M059J (cell line): ENCODE measurements at regions not wholly inside any gene's neighbourhood (a gene's known extent, or its start where the extent isn't known, plus 50 kb on each side); places are given as distances from the start of the nearest gene placed in this dataset.
"Not testable (repeated sequence)": the region's sequence is repeated elsewhere in the genome, so short reads cannot be mapped to it uniquely, and the experiment has no call there.

ENCODE experiments used
- DNase-seq: peaks from one replicate; pipeline ENCODE4 v3.0.0-alpha.2; 2012; ENCODE audit warnings: low read depth

DNA sequence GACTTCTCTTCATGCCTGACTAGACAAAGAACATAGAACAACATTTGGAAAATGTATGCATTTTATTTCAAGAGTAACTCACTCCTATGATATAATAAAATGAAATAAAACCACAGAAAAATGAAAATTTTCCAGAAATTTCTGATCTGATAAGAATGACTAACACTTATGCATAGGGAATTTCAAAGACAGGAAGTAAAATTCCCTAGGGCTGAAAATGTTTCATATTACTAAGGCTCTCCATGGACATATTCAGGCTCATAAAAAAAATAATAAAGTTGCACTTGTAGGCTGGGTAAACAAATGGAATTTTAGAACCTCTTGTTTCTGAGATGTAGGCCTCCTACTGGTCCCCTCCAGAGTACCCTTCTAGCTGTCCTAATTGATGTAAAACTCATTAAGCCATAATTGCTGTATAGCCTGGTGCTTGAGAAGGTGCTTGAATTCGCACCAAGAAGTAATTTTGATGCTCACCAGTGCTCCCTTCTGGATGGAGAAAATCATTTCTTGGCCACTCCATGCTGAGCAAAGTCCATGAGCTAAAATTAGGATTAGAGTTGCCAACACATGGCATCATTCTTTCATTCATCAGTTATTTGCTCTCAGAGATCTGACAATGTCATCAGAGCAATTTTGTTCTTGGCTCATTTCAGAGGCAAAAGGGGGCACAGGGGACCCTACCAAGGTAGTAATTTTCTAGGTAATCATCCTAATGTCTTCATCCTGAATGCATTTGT lies 641.0 kb upstream of the CAMK1G start:
- peak; percentile 56 for DNase-seq

DNA sequence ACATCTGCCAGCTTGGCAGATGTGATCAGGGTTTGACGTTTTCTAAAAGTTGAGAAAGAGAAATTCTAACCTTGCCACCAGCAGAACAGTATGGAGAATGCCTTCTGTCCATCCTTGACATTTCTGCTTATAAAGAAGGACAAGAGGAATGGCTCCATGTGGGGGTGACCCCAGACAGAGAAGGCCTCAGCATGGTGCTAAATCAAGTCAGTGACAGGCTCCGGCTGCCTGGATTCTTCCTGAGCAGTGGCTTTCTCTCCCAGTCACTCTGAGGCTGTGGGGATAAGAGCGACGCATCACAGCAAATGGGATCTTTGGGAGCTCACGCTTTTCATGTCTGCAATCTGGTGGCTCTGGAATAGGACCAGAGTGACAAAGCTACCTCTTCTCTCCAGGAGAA lies 640.2 kb upstream of the CAMK1G start:
- no peak for DNase-seq

DNA sequence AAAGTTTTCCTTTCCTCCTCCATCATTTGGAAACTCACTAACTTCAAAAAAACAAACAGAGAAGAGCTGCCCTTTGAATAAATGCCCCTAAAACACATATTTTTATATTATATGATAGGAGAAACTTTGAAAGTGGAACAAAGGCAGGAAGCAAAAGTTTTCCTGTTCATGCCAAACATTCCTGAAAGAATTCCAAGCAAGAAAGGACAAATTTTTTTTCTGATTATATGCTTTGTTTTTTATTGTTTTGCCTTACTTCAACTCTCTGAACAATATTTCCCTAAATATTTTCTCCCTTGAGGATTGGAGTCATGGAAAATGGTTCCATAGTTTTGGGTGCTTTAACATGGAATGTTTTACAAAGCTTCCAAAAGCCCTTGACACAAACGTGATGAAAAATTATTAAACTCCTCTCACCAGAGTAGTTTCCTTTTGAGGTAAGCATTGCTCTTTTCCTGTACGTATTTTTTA lies 638.5 kb upstream of the CAMK1G start:
- no peak for DNase-seq

DNA sequence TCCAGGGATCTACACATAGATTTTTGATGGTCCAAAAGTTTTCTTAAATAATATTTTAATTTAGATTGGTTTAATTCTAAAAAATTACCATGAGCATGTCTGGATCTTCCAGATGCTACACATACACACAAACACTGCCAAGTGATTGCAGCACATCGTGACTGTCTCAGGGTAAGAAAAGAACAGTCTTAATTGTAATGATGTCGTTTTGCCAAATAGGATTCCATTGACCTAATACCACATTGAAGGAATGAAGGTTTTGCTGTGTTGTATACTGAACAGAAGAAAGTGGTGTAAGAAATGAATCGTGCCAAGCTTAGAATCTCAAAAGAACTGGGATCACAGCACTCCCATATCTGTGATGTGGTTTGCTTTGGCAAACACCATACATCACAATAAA lies 633.3 kb upstream of the CAMK1G start:
- DNase-seq: peak; percentile 8

DNA sequence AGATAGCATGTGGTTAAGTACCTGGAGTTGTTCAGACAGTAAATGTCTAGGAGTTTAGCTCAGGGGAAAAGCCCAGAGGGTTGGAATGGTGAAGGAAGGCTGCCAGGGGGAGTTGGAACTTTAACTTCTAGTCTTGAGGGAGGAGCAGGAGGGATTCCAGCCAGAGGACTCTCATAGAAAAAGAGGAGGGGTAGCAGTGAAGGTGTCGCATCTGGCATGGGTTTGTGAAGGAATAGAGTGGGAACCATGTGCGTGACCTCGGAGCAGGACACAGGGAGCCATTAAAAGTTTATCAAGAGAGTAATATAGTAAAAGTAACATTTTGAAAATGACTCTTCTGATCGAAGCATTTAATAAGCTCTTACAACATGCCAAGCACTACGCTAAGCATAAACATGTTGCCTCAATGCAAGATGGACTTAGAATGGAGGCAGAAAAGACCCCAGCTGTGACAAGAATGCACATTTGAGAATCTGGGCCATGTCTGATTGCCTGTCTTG lies 632.4 kb upstream of the CAMK1G start:
- no peak for DNase-seq

DNA sequence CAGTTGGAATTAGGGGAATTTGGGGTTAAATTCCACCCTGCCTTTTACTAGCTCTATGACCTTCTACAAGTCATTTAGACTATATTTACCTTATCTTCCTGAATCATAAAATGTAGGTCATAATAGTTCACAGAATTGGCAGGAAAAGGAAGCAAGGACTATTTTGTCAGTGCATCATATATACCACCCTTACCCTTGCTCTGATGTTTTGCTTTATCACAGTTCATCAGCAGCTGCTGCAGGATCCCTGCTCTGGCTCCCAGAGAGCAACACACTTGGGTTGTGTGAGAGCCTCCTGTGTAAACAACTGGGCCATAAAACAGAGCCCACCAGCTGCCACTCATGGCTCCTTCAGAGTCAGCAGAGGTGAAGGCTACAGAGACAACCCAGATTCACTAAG lies 631.6 kb upstream of the CAMK1G start:
- DNase-seq: peak; percentile 66

DNA sequence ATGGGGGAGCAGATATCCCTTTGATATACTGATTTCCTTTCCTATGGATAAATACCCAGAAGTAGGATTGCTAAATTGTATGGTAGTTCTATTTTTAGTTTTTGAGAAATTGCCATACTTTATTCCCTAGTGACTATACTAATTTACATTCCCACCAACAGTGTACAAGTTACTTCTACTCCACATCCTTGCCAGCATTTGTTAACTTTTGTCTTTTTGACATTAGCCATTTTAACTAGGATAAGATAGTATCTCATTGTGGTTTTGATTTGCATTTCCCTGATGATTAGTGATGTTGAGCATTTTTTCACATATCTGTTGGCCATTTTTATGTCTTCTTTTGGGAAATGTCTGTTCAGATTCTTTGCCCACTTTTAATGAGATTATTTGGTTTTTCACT lies 620.6 kb upstream of the CAMK1G start:
- peak; percentile 72 for DNase-seq

DNA sequence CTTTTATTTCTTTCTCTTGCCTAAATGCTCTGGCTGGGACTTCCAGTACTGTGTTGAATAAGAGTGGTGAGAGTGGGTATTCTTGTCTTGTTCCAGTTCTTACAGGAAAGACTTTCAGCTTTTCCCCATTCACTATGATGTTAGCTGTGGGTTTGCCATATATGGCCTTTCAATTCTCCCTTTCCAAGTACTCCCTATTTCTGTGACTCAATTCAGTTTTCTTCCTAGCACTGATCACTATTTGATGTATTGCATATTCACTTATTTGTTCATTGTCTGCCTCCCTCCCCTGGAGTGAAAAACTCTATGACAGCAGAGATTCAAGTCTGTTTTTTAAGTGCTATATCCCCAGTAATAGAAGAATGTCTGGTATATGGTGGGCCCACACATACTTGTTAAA lies 618.2 kb upstream of the CAMK1G start:
- DNase-seq: no peak

DNA sequence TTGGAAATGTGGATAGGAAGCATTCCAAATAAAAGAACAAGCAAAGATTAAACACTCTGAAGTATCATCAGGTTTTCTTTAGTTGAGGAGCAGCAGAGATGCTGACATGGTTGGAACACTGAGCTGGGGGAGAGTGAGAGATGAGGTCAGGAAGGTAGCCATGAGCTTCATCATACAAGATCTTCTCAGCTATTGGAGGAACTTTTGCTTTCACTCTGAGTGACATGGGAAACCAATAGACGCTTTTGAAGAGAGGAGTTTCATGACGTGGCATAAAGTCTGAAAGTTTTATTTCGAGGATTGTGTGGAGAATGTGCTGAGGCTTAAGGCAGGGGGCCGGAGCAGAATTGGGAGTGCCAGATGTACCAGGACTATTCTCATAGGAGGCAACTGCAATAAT lies 616.2 kb upstream of the CAMK1G start:
- DNase-seq: no peak

DNA sequence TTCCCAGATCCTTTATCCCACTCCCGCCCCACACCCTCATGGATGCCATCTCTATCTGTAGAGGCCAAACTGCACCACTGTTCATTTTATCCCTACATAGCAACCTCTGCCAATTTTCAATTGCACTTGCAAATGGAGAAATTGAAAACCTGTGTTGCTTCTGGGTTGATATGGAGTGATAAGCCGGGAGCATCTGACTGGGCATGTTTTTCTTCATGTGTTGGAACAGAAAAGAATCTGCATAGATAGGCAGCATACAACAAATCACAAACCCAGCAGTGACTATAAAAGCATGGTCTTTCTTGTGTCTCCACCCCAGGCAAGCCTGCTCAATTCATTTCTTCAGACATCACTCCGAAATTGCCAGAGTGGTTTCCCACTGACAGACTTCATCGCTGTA lies 608.8 kb upstream of the CAMK1G start:
- no peak for DNase-seq

DNA sequence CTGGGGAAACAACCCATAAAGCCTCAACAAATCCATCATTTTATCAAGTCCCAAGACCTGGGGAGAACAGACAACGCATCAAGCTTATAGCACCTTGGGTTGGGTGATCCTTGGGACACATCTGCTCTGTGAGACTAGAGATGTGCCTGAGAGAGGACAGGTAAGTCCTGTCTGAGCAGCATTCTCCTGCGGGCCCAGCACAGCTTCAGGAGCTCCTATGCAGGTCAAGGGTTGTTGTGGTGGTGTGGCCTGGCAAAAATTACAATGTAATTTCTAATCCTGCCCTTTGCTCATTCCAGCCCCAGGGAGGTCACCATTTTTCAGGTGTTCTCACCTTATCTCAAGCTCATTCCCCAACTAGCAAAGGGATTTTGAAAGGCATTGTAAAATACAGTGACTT lies 608.1 kb upstream of the CAMK1G start:
- no peak for DNase-seq

DNA sequence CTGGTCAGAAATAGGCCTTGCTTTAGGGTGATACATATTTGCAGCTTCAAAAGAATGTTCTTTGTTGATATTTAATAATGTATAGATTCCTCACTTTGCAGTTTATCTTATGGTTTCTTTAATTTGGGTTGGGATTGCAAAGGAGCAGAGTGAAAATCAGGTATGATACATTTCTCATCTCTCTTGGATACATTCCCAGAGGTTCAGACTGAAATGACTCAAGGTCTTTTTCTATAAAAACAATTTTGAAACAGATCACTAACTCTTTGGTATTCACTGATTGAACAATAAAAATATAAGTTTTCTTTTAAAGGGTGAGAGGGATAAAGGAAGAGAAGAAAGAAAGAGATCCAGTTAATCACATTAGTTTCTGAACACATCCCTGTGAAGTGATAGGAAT lies 606.5 kb upstream of the CAMK1G start:
- peak; percentile 55 for DNase-seq

DNA sequence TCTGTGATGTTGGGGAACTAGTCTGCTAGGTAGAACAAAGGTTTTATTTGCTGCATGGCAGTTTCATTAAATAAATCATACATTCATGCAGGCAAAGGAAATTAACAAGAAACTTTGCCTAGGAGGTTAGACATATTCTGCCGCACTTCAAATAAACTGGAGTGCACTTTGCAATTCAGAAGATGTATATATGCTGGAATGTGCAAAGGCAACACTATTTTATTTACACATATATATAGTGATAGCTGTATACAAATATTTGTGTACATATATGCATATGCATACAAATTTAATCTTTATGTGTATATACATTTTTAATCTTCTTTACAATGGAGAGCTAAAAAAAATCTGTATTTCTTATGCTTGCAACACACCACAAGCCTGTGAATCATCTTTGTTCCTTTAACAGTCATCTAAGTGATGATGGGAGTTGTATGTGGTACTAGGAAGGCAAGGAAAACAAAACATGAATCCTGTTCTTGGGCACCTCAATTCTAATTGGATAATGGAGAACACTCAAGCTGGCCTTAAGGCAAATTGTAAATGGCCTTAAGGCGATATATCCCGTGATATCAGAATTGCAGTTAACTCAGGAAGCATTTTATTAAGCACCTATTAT lies 605.8 kb upstream of the CAMK1G start:
- DNase-seq: peak; percentile 66

DNA sequence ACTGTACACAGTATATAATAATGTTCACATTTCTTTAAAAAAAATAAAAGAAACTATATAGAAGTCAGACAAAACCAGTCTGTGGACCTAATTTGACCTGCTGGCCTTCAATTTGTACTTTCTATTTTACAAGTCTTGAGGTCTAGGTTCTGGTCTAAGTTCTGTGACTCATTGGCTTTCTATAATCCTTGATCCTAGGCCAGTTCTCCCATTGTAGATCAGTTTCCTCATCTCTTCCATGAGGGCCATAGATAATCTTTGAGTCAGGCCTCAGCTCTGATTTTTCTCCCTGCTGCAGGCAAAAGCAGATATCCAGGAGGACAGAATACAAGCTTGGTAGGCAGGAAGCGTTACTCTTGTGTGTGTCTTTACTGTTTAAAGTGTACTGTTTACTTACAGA lies 603.7 kb upstream of the CAMK1G start:
- DNase-seq: peak; percentile 70

DNA sequence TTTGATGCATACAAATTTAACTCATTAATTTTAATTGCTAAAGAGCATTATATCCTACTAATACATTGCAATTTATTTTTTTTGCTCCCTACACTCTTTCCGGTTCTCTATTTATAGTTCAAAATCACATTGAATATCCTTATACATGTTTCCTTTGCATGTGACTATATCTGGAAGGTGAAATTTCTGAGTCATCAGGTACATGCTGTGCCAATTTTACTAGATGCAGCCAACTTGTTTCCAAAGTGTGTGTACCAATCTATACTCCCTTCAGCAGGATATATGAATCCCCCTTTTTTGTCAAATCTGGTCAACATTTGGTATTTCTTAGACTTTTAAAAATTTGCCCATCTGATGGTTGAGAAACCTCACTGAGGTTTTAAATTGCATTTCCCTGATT lies 602.9 kb upstream of the CAMK1G start:
- DNase-seq: peak; percentile 40

DNA sequence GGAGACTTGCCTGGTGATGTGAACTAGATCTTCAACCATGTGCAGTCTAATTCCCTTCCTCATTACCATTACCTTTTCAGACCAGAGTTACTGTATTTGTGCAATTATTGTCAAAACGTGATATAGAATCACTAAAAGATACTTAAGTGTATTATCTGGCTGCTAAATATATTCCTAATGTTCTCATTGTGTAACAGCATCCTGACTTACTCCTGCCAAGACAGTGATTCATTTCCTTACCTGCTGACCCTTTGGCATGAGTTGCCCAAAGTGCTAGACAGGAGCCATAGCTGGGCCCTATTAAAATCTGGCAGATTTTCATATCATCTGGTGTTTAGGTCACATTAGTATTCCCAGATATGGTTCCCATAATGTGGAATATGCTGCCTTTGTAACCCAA lies 598.3 kb upstream of the CAMK1G start:
- DNase-seq: peak; percentile 66

DNA sequence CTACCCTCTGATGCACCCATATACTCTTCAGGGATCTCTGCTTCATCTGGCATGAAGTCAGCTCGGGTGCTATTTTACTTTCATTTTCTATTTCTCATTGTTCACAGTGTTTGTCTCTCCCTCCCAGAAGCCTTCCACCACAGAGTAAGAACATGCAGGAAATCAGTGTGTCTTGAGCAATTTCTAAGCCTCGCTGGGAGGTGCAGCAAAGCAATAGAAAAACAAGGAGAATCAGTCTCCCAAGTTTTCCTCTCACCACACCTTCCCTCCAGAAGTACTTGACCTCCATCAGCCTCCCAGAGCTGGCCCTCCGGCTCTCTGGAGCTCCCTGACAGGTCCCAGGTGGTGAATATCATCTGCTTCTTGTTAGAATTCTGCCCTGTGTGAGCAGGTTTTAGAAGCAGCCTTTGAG lies 594.7 kb upstream of the CAMK1G start:
- peak; percentile 84 for DNase-seq

DNA sequence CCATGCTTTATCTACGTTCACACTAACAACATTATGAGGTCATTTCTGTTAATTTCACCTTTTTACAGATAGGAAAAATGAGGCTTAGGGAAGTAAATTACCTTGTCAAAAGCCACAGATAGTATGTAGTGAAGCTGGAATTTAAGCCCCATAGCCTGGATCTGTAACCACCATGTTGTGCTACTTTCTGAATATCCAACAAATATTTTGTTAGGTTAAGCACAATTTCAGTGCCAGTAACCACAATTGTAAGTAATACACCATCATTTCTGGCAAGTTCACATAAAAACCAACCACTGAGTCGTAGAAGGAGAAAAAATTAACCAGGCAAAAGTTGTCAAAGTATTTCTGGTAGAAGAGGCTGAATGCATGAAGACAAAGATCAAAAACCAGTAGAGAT lies 593.1 kb upstream of the CAMK1G start:
- DNase-seq: peak; percentile 30

DNA sequence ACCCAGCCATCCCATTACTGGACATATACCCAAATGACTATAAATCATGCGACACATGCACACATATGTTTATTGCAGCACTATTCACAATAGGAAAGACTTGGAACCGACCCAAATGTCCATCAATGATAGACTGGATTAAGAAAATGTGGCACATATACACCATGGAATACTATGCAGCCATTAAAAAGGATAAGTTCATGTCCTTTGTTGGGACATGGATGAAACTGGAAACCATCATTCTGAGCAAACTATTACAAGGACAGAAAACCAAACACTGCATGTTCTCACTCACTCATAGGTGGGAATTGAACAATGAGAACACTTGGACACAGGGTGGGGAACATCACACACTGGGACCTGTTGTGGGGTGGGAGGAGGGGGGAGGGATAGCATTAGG lies 586.5 kb upstream of the CAMK1G start:
- DNase-seq: not testable (repeated sequence)

DNA sequence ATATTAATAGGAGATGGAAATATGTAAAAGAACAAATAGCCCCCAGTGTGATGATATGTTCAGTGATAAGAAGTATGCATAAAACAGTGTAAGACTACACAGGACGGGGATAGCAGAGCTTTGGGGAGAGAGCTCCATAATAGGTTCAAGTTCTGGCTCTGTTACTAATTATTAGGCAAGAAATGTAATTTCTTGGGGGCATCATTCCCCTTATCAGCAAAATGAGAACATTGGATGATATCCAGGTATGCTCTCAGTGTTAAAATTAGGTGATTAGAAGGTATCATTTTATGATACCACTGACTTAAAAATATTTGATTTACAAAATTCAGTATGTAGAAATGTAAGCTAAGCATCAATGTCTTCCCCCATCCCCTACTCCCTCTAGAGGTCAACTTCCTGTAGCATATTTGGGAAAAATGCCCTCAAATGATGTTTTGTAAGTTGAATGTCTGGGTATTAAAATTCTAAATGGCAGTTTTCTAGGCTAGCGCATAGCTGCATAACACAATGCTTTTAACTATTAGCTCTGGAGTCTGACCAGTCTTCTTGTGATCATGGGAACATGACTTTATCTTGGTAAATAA lies 585.7 kb upstream of the CAMK1G start:
- peak; percentile 46 for DNase-seq

DNA sequence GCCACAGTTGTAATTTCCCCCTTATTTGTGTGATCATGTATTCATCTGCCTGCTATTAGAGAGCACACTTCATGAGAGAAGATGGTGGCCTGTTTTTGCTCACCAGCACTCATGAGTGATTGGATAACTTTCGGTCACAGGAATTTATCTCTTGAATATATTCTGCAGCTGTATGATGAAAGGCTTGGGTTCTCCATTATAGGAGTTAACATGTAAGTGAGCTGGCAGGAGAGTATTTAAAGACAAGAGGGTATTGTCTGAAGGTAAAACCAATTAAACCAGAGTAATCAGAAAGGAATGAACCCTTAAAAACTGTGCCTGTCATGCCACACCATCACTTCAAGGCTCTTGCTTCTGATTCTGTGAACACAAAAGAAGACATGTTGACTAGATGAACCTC lies 574.9 kb upstream of the CAMK1G start:
- peak; percentile 11 for DNase-seq

DNA sequence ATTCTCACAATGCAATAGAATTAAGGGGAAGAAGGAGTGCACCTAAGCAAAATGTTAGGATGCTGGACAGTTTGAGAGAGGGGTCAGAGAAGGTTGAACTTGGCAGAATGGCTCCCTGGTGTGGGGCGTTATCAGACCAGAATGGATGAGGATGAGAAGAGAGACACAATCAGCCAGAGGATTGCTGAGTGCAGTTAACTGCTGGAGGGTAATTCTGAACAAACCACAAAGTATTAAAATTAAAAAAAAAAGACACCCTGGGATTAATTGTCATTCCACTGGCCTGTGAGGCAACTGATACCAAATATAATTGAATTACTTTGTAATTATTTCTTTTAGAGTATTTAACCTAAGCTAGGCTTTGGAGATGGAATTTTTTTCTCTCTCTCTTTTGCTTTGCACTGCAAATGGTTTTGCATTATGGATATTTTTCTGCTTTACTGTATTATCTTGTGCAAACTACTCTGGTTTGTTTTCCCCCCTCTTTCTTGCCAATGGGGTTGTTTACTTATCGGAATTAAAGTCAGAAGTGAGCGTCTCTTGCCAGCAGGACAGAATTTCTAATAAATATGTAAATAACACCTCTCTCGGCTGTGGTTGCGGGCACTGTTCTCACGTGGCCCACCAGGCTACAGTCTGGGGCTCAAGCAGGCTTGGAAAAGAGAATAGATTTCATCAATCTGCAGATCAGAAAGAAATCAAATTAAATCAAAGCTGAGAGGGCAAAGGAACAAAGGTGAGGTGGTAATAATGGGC lies 572.9 kb upstream of the CAMK1G start:
- DNase-seq: no peak
